Inferior parietal cortex (tissue), 1 donor: ENCODE measurements at regions not wholly inside any gene's neighbourhood (a gene's known extent, or its start where the extent isn't known, plus 50 kb on each side); places are given as distances from the start of the nearest gene placed in this dataset.
A peak's percentile ranks its signal among the peaks of the same experiment; 100 is the strongest.
"Not testable (repeated sequence)": the region's sequence is repeated elsewhere in the genome, so short reads cannot be mapped to it uniquely, and the experiment has no call there.

Experiments
- DNase-seq: peaks from one replicate; pipeline ENCODE4 v3.0.0-alpha.2; 2016; ENCODE audit errors: extremely low spot score

GRCh38 chr12:94916663-94917062 lies 86.8 kb downstream of the NDUFA12 start:
- DNase-seq, result no peak

- no peak for DNase-seq
These were observed 93.8 kb downstream of the NDUFA12 start for GRCh38 chr12:94909663-94910062.

- not testable (repeated sequence) for DNase-seq
These were observed 97.7 kb downstream of the NDUFA12 start for GRCh38 chr12:94905749-94906148.

GRCh38 chr12:94900496-94900895 lies 103.0 kb downstream of the NDUFA12 start:
- DNase-seq, result no peak

DNA sequence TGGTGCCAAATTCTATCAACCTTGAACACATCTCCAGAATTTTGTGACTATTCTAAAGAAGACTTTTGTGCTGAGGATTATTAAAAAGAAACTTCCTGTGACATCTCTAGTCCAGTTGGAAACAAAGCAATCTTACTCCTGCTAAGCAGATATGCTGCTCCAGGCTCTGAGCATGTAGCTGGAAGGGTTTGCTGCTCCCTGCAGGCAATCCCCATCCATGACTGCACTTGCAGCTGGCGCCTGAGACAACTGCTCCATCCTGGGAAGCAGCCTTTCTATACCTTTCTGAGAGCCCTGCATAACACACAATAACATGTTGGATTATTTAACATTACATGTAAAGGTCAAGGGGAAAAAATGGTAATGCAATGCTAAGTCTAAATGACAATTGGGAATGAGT lies 105.1 kb downstream of the NDUFA12 start:
- DNase-seq, result no peak

DNA sequence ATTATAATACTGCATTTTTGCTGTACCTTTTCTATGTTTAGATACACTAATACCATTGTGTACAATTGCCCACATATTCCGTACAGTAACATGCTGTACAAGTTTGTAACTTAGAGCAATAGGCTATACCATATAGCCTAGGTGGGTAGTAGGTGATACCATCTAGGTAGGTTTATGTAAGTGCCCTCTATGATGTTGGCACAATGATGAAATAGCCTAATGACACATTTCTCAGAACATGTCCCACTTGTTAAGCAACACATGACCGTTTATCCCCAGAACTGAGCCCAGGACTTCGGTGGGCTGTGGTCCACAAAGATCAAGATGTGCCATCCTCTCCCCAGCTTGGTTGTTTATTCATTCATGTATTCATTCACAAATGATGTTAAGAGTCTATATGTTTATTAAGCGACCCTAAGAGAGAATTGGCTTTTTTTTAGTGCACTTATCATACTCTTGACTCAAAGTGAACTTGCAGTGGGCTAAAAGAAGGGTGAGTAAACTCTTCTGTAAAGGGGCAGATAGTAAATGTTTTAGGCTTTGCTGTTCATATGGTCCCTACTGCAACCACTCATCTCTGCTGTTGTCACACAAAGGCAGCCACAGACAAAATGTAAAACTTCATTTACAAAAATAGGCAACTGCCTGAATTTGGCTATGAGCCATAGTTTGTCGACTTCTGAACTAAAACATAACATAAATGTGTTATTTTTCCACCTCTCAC lies 110.8 kb downstream of the NDUFA12 start:
- DNase-seq, result no peak

DNA sequence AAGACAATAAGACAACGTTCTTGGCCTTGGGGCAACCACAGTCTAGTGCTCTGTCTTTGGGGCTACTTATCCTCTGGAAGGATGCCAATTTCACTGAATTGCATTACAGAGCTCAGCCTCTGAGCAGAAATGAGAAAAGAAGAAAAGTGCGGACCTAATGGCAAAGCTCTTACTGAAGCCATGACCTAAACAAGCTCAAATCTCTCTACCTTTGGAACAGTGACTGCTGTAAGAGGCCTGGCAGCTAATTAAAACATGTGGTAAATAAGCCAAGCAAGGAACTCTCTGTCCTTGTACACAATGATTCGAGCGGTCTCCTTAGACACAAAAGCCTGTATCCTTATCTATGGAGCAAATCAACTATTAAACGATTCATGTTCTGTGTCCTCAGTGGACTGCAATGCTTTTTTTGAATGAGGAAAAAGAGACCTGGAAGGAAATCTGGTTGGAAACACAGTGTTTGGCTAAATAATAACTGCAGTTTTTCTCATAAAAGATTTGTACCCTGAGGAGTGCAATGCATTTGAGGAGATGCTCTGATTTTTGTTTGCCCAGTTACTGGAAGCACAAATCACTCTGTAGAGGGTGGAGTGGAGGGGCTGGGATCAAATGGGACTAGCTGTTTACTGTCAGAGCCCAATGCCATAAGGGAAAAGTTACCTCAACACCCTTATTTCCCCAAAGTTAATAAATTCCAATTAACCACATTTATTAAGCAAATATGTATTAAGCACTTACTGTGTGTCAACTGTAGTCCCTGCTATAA lies 113.9 kb downstream of the NDUFA12 start:
- no peak for DNase-seq

GRCh38 chr12:94879542-94879941 lies 124.0 kb downstream of the NDUFA12 start:
- no peak for DNase-seq

GRCh38 chr12:94875525-94875924 lies 128.0 kb downstream of the NDUFA12 start:
- DNase-seq, result peak; percentile 8

DNA sequence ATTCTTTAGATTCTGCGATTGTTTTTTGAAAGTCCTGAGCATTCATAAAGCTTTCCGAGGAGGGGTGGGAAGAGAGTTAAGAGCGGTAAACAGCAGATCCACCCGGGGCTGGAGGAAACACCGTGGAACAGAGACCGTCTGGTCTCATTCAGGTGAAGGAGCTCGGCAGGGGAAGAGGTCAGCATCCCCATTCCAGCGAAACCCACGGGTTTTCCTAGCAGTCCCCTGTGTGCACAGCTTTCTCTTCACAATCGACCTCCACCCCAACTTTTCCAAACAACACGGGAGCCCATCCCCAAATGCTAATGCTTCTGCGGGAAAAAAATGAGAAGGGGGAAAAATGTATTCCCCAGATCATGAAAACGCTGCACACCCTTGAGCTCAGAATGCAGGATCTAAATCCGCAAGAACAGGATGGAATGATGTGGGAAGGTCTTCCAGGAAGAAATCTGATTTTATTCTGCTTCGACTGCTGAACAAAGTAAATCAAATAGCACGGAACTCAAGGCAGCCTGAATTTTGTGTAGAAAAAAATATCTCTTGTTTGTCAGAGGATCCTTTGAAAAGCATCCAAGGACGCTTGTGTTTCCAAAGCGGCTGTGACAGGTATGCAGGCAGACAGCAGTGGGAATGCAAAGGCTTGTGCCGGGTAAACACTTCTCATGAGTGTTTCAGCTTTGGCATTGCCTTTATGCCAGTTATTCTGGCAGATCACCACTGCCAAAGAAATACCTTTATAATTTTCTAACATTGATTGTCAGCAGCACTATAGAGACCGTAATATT lies 128.8 kb downstream of the NDUFA12 start:
- no peak for DNase-seq

- no peak for DNase-seq
These were observed 129.6 kb downstream of the NDUFA12 start for GRCh38 chr12:94873734-94874517.

GRCh38 chr12:94872971-94873733 lies 130.3 kb downstream of the NDUFA12 start:
- no peak for DNase-seq

DNA sequence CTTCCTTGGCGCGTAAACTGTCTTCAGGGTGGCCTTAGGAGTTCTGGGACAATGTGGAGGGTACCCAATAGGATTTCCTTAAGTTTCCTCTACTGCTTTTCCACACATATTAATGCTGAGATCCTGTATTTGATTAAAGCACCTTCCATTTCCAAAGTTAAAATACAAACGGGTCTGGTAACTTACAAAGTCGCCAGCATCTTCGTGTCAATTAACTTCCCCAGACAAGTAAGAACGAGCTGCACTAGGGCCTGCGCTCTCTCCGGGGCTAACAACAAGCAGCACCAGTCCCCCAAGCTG lies 130.9 kb downstream of the NDUFA12 start:
- DNase-seq, result no peak

- no peak for DNase-seq
These were observed 131.4 kb downstream of the NDUFA12 start for GRCh38 chr12:94872007-94872653.

DNA sequence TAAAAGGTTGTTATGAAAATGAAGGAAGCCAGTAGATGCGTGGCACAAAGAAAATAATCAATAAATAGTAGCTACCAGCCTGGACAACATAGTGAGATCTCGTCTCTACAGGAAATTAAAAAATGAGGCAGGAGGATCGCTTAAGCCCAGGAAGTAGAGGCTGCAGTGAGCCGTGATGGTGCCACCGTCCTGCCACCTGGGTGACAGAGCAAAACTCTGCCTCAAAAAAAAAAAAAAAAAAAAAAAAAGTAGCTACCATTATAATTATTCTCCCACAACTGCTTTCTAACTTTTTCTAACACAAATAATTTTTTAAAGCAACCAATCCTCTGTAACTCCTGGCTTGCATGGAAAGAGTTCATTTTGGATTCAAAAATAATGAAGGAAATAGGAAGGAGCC lies 133.0 kb downstream of the NDUFA12 start:
- DNase-seq, result no peak

DNA sequence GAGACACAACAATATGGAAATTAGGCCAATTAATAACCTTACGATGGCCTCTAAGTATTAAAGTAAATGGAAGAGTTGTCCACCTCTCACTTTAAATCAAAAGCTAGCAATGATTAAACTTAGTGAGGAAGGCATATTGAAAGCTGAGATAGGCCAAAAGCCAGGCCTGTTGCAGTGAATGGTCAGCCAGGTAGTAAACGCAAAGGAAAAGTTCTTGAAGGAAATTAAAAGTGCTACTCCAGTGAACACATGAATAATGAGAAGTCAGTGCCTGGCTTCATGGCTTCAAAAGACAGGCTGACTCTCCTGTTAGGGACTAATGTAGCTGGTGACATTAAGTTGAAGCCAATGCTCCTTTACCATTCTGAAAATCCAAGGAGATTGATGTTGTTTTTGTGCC lies 135.3 kb downstream of the NDUFA12 start:
- no peak for DNase-seq

- DNase-seq, result no peak
These were observed 136.2 kb downstream of the NDUFA12 start for GRCh38 chr12:94867066-94867855.

- no peak for DNase-seq
These were observed 138.5 kb downstream of the NDUFA12 start for GRCh38 chr12:94864987-94865386.

GRCh38 chr12:94863321-94864035 lies 140.0 kb downstream of the NDUFA12 start:
- no peak for DNase-seq
